Vagina (tissue), 2 donors: ENCODE measurements at regions not wholly inside any gene's neighbourhood (a gene's known extent, or its start where the extent isn't known, plus 50 kb on each side); places are given as distances from the start of the nearest gene placed in this dataset.

Experiments used
- POLR2A ChIP-seq, 2 donors: fragments of 450-650 bp; IDR thresholded peaks; one replicate each; pipeline ENCODE4 v1.6.1; 2017; ENCODE audit warnings: antibody characterized with exemption in 2 of 2, mild to moderate bottlenecking in 2 of 2, moderate library complexity in 2 of 2
- TF ChIP-seq, protein P1 (sequence below), 3 experiments: fragments of 450-650 bp in 2 of 3; fragments of 200-600 bp in 1 of 3; sonication (generic) in 1 of 3; IDR thresholded peaks; one replicate each; pipeline ENCODE4 v1.5.1; 2017 to 2019; ENCODE audit warnings: antibody characterized with exemption in 3 of 3, mild to moderate bottlenecking in 2 of 3, moderate library complexity in 2 of 3

- TF ChIP-seq POLR2A (IDR thresholded peaks at IDR 0.05), result no peak
- TF ChIP-seq, protein P1, sequence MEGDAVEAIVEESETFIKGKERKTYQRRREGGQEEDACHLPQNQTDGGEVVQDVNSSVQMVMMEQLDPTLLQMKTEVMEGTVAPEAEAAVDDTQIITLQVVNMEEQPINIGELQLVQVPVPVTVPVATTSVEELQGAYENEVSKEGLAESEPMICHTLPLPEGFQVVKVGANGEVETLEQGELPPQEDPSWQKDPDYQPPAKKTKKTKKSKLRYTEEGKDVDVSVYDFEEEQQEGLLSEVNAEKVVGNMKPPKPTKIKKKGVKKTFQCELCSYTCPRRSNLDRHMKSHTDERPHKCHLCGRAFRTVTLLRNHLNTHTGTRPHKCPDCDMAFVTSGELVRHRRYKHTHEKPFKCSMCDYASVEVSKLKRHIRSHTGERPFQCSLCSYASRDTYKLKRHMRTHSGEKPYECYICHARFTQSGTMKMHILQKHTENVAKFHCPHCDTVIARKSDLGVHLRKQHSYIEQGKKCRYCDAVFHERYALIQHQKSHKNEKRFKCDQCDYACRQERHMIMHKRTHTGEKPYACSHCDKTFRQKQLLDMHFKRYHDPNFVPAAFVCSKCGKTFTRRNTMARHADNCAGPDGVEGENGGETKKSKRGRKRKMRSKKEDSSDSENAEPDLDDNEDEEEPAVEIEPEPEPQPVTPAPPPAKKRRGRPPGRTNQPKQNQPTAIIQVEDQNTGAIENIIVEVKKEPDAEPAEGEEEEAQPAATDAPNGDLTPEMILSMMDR (IDR thresholded peaks at IDR 0.05), result no peak
Observed at GRCh38 chr5:168169791-168170190, 121.7 kb upstream of the WWC1 start.
